Hematopoietic multipotent progenitor cell treated with erythropoietin and hydrocortisone succinate and interleukin-3 and kit ligand, for 15 days (in vitro differentiated cells): ENCODE measurements at regions not wholly inside any gene's neighbourhood (a gene's known extent, or its start where the extent isn't known, plus 50 kb on each side); places are given as distances from the start of the nearest gene placed in this dataset.
"Not testable (repeated sequence)": the region's sequence is repeated elsewhere in the genome, so short reads cannot be mapped to it uniquely, and the experiment has no call there.

ENCODE experiments used
- DNase-seq: peaks from one replicate; pipeline ENCODE4 v3.0.0-alpha.2; 2015; ENCODE audit warnings: low spot score

- DNase-seq: no peak
These were observed 89.6 kb upstream of the TBC1D5 start for GRCh38 chr3:17832016-17832415.

DNA sequence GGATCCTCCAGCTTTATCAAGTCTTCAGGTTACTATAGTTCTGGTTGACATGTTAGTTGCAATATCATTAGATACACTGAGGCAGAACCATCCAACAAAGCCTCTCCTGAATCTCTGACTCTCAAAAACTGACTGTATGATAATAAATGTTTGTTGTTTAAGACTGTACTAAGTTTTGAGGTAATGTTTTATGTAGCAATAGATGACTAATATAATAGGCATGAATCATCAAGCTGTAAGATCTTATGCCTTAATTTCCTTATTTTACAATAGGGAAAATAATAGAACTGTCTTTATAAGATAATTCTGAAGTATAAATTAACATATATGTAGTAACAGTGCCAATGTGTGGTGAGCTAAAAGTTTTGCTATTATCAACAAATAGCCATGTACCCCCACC lies 88.9 kb upstream of the TBC1D5 start:
- no peak for DNase-seq

GRCh38 chr3:17830788-17831187 lies 88.4 kb upstream of the TBC1D5 start:
- DNase-seq: no peak

DNA sequence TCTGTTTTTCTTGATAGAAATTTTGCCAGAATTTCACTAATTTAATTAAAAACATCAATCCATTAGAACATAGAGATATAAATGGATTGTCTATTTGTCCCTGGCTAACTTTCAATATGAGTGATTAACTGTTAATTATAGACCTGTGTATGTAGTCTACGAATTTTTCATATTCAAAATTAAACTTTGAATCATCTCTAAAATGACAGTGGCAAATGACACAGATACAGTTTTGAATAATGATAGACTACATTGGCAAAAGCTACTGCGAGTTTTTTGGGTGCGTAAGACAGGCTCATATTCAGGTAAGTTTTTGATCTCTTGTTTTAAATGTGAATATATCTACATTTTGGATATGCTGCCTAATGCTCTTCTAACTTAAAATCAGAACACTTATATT lies 86.0 kb upstream of the TBC1D5 start:
- no peak for DNase-seq

- no peak for DNase-seq
These were observed 82.9 kb upstream of the TBC1D5 start for GRCh38 chr3:17825298-17825697.

- no peak for DNase-seq
These were observed 81.4 kb upstream of the TBC1D5 start for GRCh38 chr3:17823816-17824215.

DNA sequence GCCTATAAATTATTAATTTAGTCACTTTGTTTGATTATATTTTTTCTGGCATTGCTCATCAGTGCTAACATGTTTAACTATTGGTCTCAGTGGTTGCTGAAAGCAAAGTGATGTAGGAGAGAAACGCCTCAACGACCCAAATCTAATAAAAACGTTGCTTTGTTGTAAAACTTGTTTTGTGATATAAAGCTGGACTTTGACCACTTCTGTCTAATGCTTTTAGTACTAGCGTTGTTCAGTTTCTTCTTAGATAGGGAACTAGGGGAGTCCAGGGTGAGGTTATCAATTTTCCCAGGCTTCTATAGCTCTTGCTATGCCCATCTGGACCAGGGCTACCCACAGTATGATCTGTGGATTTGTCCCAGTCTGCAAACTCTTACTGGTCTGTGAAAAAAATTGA lies 80.6 kb upstream of the TBC1D5 start:
- no peak for DNase-seq

- no peak for DNase-seq
These were observed 78.3 kb upstream of the TBC1D5 start for GRCh38 chr3:17820704-17821103.

DNA sequence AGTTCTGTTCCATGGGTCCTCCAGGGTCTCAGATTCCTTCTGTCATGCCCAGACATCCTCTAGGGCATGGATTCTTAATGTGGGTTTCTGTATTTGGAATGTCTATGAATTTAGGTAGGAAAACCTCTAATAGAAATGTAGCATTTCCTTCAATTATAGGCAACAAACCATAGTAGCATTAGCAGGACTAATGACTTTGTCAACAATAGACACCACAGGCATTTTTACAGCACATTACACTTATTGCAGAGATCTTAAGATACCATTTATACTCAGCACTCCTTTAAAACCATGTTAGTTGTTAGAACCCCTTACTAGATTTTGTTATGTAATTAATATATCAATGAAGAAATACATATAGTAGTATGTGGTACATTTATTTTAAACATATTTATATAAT lies 77.8 kb upstream of the TBC1D5 start:
- DNase-seq: no peak

- not testable (repeated sequence) for DNase-seq
These were observed 75.5 kb upstream of the TBC1D5 start for GRCh38 chr3:17817973-17818372.

GRCh38 chr3:17817545-17817944 lies 75.1 kb upstream of the TBC1D5 start:
- no peak for DNase-seq

DNA sequence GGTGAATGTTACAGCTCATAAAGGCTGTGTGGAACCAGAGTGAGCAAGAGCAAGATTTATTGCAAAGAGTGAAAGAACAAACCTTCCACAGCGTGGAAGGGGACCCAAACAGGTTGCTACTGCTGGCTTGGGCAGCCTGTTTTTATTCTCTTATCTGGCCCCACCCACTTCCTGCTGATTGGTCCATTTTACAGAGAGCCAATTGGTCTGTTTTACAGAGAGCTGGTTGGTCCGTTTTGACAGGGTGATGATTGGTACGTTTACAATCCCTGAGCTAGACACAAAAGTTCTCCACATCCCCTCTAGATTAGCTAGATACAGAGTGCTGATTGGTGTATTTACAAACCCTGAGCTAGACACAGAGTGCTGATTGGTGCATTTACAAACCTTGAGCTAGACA lies 74.4 kb upstream of the TBC1D5 start:
- DNase-seq: not testable (repeated sequence)

DNA sequence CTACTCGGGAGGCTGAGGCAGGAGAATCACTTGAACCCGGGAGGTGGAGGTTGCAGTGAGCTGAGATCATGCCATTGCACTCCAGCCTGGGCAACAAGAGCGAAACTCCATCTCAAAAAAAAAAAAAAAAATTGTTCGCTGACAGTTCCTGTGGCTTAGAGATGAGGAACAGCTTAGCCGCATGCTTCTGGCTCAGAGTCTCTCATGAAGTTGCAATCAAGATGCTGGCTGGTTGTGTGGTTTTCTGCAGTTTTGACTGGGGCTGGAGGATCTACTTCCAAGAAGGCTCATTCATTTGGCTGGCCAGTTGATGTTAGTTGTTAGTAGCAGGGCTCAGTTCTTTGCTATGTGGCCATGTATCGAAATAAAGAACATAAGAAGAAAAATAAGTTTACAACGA lies 69.9 kb upstream of the TBC1D5 start:
- DNase-seq: not testable (repeated sequence)

DNA sequence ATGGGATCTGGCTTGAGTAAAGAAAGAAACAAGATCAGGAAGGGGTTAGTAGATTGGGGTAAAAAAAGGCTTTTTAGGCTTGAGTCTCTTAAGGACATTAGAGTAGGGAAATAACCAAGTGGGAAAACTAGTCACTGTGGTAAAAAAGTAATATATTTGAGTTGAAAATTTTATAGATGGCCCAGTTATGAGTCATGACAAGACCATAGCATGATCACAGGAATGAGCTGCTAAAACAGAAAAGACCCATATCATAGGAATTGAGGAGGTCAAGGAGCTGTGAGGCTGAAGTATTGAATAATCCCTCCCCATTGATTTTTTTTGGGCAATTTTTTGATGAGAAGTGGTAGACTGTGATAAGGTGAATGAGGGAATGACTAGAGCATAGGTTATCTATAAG lies 69.2 kb upstream of the TBC1D5 start:
- DNase-seq: no peak

DNA sequence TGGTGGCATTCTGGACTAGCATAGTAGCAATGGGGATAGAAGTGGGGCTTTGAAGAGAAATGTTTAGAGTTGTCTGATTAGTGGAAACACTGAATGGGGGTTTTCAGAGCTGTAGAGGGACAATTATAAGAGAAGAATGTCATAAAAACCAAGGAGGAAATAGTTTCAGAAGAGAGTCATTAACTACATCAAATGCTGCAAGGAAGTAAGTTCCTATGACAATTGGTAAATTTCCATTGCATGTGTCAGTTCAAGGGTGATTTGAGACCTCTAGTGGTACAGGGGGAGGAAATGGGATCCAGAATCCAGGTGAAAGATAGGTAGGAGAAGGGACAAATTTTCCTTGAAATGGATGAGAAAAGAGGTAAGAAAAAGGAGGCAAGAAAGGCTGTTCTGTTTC lies 68.3 kb upstream of the TBC1D5 start:
- no peak for DNase-seq

DNA sequence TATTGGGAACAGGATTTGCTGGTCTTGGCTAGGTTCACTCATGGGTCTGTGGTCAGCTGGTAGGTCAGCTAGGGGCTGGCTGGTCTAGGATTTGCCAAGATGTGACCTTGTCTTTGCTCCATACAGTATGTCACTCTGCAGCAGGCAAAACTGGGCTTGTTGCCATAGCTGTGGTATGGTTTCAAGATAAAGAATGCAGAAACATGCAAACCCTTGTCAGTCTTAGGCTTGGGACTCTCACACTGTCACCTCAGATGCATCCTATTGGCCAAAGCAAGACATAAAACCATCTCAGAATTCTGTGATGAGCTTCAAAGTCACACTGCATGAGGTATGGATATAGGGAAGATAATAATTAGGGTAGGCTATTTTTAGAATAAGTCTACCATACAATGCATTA lies 66.6 kb upstream of the TBC1D5 start:
- DNase-seq: peak; percentile 49

- DNase-seq: no peak
These were observed 64.4 kb upstream of the TBC1D5 start for GRCh38 chr3:17806876-17807275.

- no peak for DNase-seq
These were observed 63.8 kb upstream of the TBC1D5 start for GRCh38 chr3:17806201-17806600.

DNA sequence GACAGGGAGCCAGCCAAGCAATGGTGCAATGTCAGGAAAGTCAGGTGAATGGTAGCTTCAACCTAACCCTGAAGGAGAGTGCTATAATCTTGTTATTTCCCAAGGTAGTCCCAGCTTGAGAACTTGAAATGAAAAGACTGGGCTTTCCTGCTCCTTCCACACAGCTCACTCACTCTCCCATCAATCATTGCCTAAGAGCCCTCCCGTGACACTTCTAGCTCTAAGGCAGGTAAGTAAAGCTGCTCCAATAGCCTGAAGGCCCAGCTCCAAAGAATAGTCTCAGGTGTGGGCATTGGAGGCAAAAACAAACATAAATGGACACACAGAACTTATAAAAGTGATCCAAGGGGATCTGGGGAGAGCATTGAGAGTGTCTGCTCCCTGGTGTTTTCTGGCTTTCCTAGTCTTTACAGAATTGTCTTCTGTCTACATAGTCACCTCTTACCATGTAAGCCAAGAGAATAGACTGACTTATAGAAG lies 63.1 kb upstream of the TBC1D5 start:
- DNase-seq: no peak

GRCh38 chr3:17802950-17803349 lies 60.5 kb upstream of the TBC1D5 start:
- DNase-seq: no peak

DNA sequence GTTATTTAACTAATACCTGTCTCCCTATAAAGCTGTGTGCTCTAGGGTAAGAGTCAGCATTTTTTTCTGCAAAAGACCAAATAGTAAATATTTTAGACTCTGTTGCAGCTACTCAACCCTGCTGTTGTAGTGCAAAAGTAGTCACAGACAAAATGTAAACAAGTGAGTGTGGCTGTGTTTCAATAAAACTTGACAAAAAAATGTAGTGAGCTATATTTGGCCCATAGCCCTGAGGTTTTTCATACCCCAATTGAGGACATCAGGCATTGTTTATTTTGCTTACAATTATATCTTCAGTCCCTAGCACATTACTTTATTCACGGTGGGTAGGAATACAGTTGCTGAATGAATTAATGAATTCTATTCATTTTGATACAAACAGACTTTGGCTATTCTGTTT lies 58.7 kb upstream of the TBC1D5 start:
- no peak for DNase-seq

DNA sequence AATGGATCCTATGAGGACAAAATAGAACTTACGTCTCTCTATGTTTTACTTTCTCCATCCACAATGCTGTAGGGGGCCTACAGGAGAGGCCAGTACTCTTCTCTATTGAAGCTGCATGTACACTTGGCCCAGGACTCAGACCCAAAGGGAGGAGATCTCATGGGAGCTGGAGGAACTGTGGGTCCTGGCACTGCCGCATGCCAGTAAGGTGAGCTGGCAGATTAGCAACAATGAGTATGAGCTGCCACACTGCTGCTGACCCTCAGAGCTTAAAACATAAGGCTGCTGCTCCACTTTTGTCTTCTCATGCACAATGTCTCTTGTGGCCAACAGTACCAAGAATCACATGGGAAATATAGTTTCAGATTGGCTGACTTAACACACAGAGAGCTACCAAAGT lies 57.8 kb upstream of the TBC1D5 start:
- no peak for DNase-seq

- DNase-seq: no peak
These were observed 56.9 kb upstream of the TBC1D5 start for GRCh38 chr3:17799312-17799711.

GRCh38 chr3:17798000-17798399 lies 55.6 kb upstream of the TBC1D5 start:
- DNase-seq: no peak

- DNase-seq: no peak
These were observed 53.3 kb upstream of the TBC1D5 start for GRCh38 chr3:17795711-17796110.
